ENCODE measurements at regions not wholly inside any gene's neighbourhood (a gene's known extent, or its start where the extent isn't known, plus 50 kb on each side); places are given as distances from the start of the nearest gene placed in this dataset.

DNA sequence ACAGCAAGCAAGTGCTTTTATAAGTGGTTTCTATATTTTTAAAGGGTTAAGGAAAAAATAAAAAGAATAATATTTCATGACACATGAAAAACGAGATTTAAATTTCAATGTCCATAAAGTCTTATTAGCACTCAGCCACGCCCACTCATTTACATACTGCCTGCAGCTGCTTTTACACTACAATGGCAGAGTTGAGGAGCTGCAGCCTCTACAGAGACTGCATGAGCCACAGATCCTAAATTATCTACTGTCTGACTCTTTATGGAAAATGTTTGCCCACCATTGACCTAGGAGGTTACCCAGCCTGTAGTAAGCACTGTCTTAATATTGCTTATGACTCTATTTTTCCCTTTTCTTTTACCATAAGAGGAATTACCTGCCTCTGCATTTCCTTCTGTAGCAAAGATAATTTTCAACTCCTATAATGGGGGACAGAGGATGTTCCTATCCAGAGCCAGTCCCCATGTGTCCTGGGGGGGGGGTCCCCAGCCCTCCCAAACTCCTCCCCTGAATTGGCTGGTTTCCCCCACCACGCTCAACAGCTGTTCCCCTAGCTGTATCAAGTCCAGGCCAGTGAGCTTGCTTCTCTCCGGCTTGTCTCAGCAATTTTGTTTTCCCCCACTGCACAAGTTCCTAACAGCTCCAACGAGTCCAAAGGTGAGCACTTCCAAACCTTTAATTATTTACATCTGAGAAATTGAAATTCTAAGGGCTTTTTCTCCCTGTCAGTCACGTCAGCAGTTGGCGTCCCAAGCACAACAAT lies 139.4 kb upstream of the ERCC4 start:
- no peak overlapping the region for H3K4me3 ChIP-seq (ENCODE audit: low read depth, low read length)
- TF ChIP-seq, protein P1, sequence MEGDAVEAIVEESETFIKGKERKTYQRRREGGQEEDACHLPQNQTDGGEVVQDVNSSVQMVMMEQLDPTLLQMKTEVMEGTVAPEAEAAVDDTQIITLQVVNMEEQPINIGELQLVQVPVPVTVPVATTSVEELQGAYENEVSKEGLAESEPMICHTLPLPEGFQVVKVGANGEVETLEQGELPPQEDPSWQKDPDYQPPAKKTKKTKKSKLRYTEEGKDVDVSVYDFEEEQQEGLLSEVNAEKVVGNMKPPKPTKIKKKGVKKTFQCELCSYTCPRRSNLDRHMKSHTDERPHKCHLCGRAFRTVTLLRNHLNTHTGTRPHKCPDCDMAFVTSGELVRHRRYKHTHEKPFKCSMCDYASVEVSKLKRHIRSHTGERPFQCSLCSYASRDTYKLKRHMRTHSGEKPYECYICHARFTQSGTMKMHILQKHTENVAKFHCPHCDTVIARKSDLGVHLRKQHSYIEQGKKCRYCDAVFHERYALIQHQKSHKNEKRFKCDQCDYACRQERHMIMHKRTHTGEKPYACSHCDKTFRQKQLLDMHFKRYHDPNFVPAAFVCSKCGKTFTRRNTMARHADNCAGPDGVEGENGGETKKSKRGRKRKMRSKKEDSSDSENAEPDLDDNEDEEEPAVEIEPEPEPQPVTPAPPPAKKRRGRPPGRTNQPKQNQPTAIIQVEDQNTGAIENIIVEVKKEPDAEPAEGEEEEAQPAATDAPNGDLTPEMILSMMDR (IDR thresholded peaks at IDR 0.05; ENCODE audit: insufficient read depth, low read depth, low read length): no peak
- DNase-seq (ENCODE audit: low read depth): no peak

DNA sequence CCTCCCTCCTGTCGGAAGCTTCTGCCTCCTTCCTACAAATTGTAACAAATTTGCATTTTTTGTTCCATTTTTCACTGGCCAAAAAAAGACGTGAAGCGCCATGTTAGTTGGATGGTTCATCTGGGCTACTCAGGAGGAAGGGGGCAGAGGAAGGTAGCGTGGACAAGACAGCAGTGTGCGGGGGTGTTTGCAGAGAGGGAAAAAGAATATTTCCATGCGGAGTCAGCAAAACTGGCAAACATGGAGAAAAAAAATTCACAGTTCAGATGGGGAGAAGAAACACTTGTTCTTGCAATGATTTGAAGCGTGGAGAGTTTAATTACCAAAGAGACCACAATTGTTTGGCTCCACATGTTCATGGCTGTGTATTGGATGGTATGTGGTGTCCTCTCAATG lies 138.8 kb upstream of the ERCC4 start:
- H3K4me3 ChIP-seq (ENCODE audit: low read depth, low read length): no peak overlapping the region
- TF ChIP-seq, protein P1 (IDR thresholded peaks at IDR 0.05; ENCODE audit: insufficient read depth, low read depth, low read length): no peak
- DNase-seq (ENCODE audit: low read depth): no peak

DNA sequence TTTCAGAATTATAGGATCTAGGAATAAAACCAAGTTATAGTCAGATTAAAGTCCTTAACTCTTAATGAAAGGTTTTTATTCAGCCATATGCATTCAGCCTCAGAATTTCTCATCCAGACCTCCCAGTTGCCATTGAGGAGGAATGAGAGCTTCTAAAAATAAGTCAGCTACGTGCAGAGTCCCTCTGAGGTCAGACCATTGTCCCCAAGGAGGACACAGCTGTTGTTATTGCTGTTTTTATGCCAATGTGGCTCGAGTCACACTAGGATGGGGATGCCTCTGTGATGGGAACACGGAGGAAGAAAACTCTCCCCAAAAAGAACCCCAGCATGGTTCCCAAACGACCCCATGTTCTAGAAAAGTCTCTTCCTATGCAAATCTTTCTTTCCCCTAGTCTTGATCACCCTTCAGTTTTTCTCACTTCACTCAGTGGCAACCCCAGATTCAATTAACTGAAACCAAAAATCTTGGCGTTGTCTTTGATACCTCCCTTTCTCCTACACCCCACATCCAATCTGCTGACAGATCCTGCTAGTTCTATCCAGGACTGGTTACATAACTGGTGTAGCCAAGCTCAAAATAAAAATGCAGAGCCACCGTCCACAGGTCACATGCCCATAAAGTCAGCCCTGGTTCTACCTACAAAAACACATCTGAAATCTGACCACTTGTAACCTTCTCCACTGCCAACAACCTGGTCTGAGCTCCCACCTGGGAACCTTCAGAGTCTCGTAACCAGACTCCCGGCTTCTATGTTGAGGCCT lies 138.2 kb upstream of the ERCC4 start:
- DNase-seq (ENCODE audit: low read depth): no peak
- H3K4me3 ChIP-seq (ENCODE audit: low read depth, low read length): no peak overlapping the region
- TF ChIP-seq, protein P1 (IDR thresholded peaks at IDR 0.05; ENCODE audit: insufficient read depth, low read depth, low read length): no peak

DNA sequence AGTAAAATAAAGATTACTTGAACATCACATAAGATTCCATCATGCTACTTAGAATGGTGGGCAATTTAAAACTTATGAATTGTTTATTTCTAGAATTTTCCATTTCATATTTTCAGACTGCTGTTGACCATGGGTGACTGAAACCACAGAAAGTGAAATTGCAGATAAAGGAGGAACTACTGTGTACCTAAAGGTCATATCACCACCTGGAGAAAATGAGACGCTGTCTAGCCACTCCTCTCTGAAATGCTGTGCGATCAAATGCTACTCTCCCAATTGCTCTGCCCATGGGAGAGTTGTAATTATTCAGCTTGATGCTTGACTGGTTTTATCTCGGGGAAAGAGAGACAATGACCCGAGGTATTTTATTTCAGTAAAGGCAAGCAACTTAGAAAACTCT lies 128.9 kb upstream of the ERCC4 start:
- TF ChIP-seq, protein P1 (IDR thresholded peaks at IDR 0.05; ENCODE audit: insufficient read depth, low read depth, low read length): no peak
- H3K4me3 ChIP-seq (ENCODE audit: low read depth, low read length): no peak overlapping the region
- no peak for DNase-seq (ENCODE audit: low read depth)

DNA sequence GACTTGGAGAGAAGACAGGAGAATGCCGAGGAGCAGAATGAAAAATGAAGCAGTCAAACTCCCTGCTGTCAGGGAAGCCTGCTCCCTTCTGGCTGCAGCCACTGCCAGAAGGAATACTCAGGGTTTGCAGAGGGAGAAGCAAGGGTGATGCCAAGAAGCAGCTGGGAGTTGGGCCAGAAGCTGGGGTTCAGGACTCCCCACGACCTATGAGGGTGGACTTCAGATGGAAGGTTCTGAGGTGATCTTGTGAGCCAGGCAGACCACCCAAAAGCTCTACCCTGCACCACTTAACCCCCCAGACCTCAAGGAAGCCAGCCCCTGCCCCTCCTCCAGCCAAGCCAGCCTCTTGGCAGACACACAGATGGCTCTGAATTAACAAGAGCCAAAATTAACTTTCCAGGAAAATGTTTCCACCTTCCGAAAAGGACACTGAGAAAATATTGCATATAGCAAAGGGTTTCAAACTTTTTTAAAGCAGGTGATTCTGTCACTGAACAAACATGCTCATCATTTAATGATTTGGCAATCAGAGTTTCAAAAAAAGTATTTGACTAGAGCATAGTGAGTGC lies 126.0 kb upstream of the ERCC4 start:
- TF ChIP-seq, protein P1 (IDR thresholded peaks at IDR 0.05; ENCODE audit: insufficient read depth, low read depth, low read length): no peak
- no peak for DNase-seq (ENCODE audit: low read depth)
- no peak overlapping the region for H3K4me3 ChIP-seq (ENCODE audit: low read depth, low read length)

DNA sequence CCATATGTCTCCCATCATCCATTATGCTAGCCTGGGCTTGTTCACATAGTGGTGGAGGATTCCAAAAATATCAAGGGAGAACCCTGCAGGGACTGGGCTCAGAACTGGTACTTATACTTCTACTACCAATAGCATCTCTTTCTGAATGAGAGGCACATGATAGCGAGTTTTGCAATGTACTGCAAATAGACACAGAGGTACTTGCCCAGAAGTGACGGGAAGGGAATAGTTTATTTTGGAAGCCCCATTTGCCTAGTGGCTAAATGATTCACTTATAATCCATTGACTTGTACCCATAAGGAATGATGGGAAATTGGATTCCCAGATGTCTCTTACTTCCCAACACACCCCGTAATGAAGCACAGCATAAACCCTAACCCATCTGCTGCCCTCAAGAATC lies 124.8 kb upstream of the ERCC4 start:
- H3K4me3 ChIP-seq (ENCODE audit: low read depth, low read length): no peak overlapping the region
- TF ChIP-seq, protein P1 (IDR thresholded peaks at IDR 0.05; ENCODE audit: insufficient read depth, low read depth, low read length): no peak
- DNase-seq (ENCODE audit: low read depth): no peak

All from fibroblast of villous mesenchyme (primary cell).